DND-41 (cell line): ENCODE measurements at regions not wholly inside any gene's neighbourhood (a gene's known extent, or its start where the extent isn't known, plus 50 kb on each side); places are given as distances from the start of the nearest gene placed in this dataset.

ENCODE experiments used
- ATAC-seq: fragments of 200-7000 bp; cut with Tn5 transposase; 3 replicates; pipeline ENCODE4 v1.9.1; 2021; ENCODE audit warnings: low read depth; ENCODE audit not compliant: insufficient read depth
- DNase-seq: peaks from one replicate; pipeline ENCODE4 v3.0.0-alpha.2; 2020
- H2AFZ ChIP-seq: 2 replicates; pipeline ENCODE4 v1.6.0; 2012; ENCODE audit warnings: low read depth, low read length
- H3K27ac ChIP-seq: 2 replicates; pipeline ENCODE4 v1.5.1; 2012; ENCODE audit warnings: low read length, inconsistent platforms
- H3K27me3 ChIP-seq: fragments of 200-600 bp; sonication (generic); 2 replicates; pipeline ENCODE4 v1.6.0; 2012; ENCODE audit warnings: low read length, mild to moderate bottlenecking, inconsistent platforms; ENCODE audit not compliant: insufficient read depth, poor library complexity
- H3K36me3 ChIP-seq: 2 replicates; pipeline ENCODE4 v1.5.1; 2012; ENCODE audit warnings: low read length, inconsistent platforms; ENCODE audit not compliant: insufficient read depth
- H3K4me1 ChIP-seq: 2 replicates; pipeline ENCODE4 v1.5.1; 2012; ENCODE audit warnings: mild to moderate bottlenecking, low read length; ENCODE audit not compliant: insufficient read depth
- H3K4me2 ChIP-seq: 2 replicates; pipeline ENCODE4 v1.6.0; 2012; ENCODE audit warnings: mild to moderate bottlenecking, moderate library complexity, low read length, inconsistent platforms; ENCODE audit not compliant: insufficient read depth
- H3K4me3 ChIP-seq, 2 experiments: fragments of 200-600 bp in 1 of 2; shearing (Covaris generic) in 1 of 2; 2 replicates each; pipeline ENCODE4 v1.5.1; 2012 to 2016; ENCODE audit warnings: inconsistent platforms in 2 of 2, low read length in 2 of 2, mild to moderate bottlenecking in 2 of 2, low read depth in 1 of 2, moderate library complexity in 1 of 2
- H3K79me2 ChIP-seq: 2 replicates; pipeline ENCODE4 v1.6.0; 2012; ENCODE audit warnings: low read length, inconsistent platforms; ENCODE audit not compliant: insufficient read depth
- H3K9ac ChIP-seq: 2 replicates; pipeline ENCODE4 v1.6.0; 2012; ENCODE audit warnings: low read depth, mild to moderate bottlenecking, inconsistent platforms, low read length, moderate library complexity
- H3K9me3 ChIP-seq: 2 replicates; pipeline ENCODE4 v1.5.1; 2012; ENCODE audit warnings: low read length, moderate library complexity, mild to moderate bottlenecking, inconsistent platforms; ENCODE audit not compliant: insufficient read depth, severe bottlenecking
- H4K20me1 ChIP-seq: 2 replicates; pipeline ENCODE4 v1.6.0; 2012; ENCODE audit warnings: low read length; ENCODE audit not compliant: insufficient read depth
- EZH2 ChIP-seq: IDR thresholded peaks from 3 replicates; pipeline ENCODE4 v1.6.1; 2012; ENCODE audit warnings: borderline replicate concordance, low read depth, mild to moderate bottlenecking, moderate library complexity, low read length, inconsistent platforms; ENCODE audit not compliant: severe bottlenecking
- TF ChIP-seq, protein P1 (sequence below): IDR thresholded peaks from 2 replicates; pipeline ENCODE4 v1.5.1; 2012; ENCODE audit warnings: borderline replicate concordance, low read length, moderate library complexity, mild to moderate bottlenecking; ENCODE audit not compliant: poor library complexity, severe bottlenecking; ENCODE audit errors: extremely low read depth

GRCh38 chr2:7454592-7454991, 537.4 kb downstream of the RNF144A start:
- Histone ChIP-seq H3K9me3 (no peaks in the 10 kb centered on the region), H3K9ac (no peak overlapping the region), H3K36me3 (no peaks in the 10 kb centered on the region), H4K20me1 (no peaks in the 10 kb centered on the region), H2AFZ (no peak overlapping the region), H3K4me3 (no peak overlapping the region), H3K4me1 (peaks cover 9% of the 10 kb centered on the region), H3K27me3 (no peaks in the 10 kb centered on the region), H3K79me2 (no peaks in the 10 kb centered on the region), H3K27ac (no peak overlapping the region), H3K4me2 (no peak overlapping the region)
- DNase-seq: no peak
- TF ChIP-seq, protein P1, sequence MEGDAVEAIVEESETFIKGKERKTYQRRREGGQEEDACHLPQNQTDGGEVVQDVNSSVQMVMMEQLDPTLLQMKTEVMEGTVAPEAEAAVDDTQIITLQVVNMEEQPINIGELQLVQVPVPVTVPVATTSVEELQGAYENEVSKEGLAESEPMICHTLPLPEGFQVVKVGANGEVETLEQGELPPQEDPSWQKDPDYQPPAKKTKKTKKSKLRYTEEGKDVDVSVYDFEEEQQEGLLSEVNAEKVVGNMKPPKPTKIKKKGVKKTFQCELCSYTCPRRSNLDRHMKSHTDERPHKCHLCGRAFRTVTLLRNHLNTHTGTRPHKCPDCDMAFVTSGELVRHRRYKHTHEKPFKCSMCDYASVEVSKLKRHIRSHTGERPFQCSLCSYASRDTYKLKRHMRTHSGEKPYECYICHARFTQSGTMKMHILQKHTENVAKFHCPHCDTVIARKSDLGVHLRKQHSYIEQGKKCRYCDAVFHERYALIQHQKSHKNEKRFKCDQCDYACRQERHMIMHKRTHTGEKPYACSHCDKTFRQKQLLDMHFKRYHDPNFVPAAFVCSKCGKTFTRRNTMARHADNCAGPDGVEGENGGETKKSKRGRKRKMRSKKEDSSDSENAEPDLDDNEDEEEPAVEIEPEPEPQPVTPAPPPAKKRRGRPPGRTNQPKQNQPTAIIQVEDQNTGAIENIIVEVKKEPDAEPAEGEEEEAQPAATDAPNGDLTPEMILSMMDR: no peak
- no peak for TF ChIP-seq EZH2
- ATAC-seq: no peak

DNA sequence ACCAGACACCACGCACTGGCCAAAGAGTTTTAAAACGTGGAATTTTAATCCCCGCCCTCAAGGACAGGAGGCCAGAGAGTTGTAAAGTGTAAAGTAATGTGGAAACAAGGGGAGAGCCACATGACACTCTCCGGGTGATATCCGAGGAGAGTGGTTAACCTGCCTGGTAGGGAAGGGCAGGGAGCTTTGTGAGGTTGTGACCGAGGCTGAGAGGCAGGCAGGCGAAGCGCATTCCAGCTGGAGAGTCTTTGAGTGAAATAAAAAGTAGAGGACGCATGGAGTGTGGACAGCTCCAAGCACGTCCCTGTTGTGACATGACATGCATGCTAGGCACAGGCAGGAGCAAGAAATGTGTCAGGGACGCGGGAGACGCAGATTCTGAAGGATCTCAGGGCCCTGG, 539.5 kb downstream of the RNF144A start:
- Histone ChIP-seq H4K20me1 (no peaks in the 10 kb centered on the region), H3K4me1 (peaks cover 3% of the 10 kb centered on the region; the same call in 1 of the 2 replicates), H3K27ac (no peak overlapping the region), H3K9ac (no peak overlapping the region), H3K27me3 (no peaks in the 10 kb centered on the region), H3K4me3 (no peak overlapping the region), H3K79me2 (no peaks in the 10 kb centered on the region), H3K9me3 (no peaks in the 10 kb centered on the region), H3K4me2 (no peak overlapping the region), H3K36me3 (no peaks in the 10 kb centered on the region), H2AFZ (no peak overlapping the region)
- DNase-seq (no peak), ATAC-seq (no peak)
- no peak for TF ChIP-seq EZH2
- TF ChIP-seq, protein P1: no peak

- no peak overlapping the region for H3K27ac ChIP-seq
- no peak overlapping the region for H2AFZ ChIP-seq
- H3K4me2 ChIP-seq: no peak overlapping the region
- ATAC-seq (no peak), DNase-seq (no peak)
- no peaks in the 10 kb centered on the region for H3K79me2 ChIP-seq
- no peaks in the 10 kb centered on the region for H3K36me3 ChIP-seq
- no peaks in the 10 kb centered on the region for H3K27me3 ChIP-seq
- H3K9ac ChIP-seq: no peak overlapping the region
- H4K20me1 ChIP-seq: no peaks in the 10 kb centered on the region
- H3K9me3 ChIP-seq: no peaks in the 10 kb centered on the region
- H3K4me3 ChIP-seq: no peak overlapping the region
- H3K4me1 ChIP-seq: no peaks in the 10 kb centered on the region
- no peak for TF ChIP-seq EZH2
- TF ChIP-seq, protein P1: no peak
Observed at GRCh38 chr2:7458066-7458465, 540.9 kb downstream of the RNF144A start.
